ENCODE measurements at regions not wholly inside any gene's neighbourhood (a gene's known extent, or its start where the extent isn't known, plus 50 kb on each side); places are given as distances from the start of the nearest gene placed in this dataset.

- TF ChIP-seq CTCF (optimal IDR thresholded peaks at IDR 0.05 in 1 of 3, IDR thresholded peaks at IDR 0.05 in 1 of 3, conservative IDR thresholded peaks at IDR 0.05 in 1 of 3; ENCODE audit: extremely low read depth in 1 of 3, insufficient read depth in 2 of 3, low read length in 3 of 3): no peak
- TF ChIP-seq EZH2 (IDR thresholded peaks at IDR 0.05; ENCODE audit: low read length): no peak
Measured at GRCh38 chr12:23169012-23169695, 544.2 kb downstream of the ETNK1 start.

All from keratinocyte (primary cell).